AG08396 (cell line): ENCODE measurements at regions not wholly inside any gene's neighbourhood (a gene's known extent, or its start where the extent isn't known, plus 50 kb on each side); places are given as distances from the start of the nearest gene placed in this dataset.
"Not testable (repeated sequence)": the region's sequence is repeated elsewhere in the genome, so short reads cannot be mapped to it uniquely, and the experiment has no call there.

Experiments used
- DNase-seq: peaks from one replicate; pipeline ENCODE4 v3.0.0; 2012; ENCODE audit warnings: low spot score, mixed read lengths

DNA sequence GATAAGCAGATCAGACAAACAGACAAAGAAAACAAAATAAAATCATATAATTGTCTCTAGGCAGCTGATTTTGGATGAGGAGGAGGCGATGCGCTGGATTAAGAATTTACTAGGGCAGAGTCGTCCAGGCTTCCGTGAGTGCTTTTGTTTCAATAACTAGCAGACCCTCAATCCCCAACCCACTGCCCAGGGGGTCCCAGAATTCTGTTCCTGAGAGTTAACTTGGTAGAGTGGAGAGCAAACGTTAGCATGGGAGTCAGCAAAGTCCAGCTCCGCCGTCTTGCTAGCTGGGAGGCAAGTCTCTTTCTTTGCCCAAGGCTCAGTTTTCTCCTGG, 95.5 kb upstream of the TBX5 start:
- DNase-seq, result no peak

DNA sequence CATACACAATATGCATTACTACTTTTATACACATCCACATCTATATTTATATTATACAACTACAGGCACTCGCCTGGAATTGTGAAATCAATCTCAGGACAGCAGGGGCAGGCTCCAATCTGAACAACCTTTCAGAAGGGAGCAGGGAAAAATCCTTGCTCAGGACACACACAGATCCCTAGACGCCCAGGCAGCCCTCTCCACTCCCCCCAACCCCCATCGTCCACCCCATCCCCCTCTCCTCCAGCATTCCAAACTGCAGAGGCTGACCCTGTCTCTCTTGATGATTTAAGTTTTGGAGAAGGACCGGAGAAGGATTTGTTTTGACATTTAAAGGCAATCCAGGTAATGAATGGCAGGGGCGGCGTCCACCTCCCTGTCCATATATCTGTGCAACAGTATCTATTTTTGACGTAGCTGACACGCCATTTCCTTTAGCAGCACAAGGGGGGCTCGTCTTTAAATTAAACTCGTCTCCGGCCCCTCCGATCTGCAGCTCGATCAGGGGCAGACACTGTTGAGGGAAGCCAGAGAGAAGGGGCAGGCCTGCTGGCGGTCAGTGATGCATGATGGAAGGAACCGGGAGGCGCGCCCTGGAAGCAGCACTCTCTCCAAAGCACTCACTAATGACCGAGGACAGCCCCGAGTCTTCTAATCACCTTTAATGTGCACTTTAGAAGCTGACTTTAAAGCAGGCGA, 95.0 kb upstream of the TBX5 start:
- DNase-seq, result no peak

DNA sequence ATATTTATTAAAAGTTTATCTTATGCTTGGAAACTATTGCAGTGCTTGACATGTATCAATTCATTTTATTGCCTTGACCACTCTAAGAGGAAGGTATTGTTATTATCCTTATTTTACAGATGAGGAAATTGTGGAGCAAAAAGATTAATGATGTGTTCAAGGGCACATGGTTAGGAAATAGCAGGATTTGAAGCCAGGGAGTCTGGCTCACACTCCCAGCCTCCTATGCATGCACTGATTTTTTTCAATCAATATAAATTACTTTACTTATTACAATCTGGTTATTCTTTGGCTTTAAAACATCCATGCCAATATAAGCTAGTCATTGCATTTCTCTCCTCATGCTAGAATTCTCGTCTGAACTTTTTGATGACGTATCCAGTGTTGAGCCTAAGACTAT, 94.2 kb upstream of the TBX5 start:
- no peak for DNase-seq

DNA sequence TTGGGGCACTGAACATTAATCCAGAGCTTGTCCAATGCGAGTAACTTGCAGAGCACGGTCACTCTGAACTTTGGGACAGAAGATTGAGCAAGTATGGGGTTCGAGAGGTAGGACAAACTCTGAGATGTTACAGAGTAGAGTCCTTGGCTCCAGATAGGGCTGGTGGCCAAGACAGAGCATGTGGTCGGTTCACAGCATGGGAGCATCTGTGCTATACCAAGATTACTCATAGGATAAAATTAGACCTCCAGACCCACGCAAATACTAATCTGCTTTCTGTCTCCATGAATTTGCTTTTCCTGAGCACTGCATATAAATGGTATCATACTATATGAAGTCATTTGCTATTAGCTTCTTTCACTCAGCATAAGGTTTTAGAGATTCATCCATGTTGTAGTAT, 93.4 kb upstream of the TBX5 start:
- no peak for DNase-seq

DNA sequence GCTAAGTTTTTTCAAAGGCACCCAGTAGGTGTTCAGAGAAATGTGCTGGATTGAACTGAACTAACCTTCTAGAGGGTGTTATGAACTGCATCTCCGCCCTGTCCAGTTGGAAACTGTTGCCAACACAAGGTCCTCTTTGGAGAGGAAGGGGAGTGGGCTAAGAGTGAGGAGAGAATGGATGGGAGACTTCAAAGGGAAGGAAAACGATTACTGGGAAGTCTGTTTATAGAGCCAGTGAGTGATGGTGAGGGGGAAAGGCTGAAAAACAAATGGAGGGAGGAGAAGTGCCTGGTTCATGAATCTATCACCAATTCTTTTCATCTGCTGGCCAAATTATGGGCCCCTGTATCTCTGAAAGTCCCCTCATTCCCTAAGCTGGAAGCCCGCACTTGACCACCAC, 86.0 kb upstream of the TBX5 start:
- DNase-seq, result no peak

DNA sequence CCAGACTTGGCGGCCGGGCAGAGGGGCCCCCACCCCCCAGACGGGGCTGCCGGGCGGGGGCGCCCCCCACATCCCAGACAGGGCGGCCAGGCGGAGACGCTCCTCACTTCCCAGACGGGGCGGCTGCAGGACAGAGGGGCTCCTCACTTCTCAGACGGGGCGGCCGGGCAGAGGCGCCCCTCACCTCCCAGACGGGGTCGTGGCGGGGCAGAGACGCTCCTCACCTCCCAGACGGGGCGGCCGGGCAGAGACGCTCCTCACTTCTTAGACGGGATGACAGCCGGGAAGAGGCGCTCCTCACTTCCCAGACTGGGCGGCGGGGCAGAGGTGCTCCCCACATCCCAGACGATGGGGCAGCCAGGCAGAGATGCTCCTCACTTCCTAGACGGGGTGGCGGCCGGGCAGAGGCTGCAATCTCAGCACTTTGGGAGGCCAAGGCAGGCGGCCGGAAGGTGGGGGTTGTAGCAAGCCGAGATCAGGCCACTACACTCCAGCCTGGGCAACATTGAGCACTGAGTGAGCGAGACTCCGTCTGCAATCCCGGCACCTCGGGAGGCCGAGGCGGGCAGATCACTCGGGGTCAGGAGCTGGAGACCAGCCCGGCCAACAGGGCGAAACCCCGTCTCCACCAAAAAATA, 79.0 kb upstream of the TBX5 start:
- DNase-seq, result not testable (repeated sequence)

DNA sequence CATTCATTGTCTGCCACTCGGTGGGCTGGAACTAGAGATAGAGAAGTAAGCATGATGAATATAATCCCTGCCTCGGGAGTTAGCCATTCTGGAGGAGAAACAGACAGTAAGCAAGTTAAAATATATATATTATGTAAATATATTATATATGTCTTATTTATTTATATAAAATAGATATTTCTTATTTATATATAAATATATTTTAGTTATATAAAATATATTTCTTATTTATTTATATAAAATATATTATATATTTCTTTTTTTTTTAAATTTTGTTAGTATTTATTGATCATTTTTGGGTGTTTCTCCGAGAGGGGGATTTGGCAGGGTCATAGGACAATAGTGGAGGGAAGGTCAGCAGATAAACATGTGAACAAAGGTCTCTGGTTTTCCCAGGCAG, 78.1 kb upstream of the TBX5 start:
- no peak for DNase-seq

DNA sequence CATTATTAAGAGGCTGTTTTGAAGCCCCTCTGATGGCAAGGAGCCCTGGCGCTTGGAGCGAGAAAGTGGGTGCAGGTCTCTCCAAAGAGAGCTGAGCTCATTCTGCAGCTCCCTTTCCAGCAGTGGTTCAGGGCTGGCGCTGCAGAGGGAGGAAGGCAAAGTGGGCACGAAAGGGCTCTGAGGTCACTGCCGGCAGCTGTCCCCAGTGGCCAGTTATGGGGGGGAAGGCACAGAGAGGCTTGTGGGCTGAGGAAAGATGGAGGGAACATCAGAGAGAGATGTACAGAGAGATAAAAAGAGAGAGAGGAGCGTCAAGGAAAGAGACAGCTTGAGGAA, 75.2 kb upstream of the TBX5 start:
- no peak for DNase-seq

DNA sequence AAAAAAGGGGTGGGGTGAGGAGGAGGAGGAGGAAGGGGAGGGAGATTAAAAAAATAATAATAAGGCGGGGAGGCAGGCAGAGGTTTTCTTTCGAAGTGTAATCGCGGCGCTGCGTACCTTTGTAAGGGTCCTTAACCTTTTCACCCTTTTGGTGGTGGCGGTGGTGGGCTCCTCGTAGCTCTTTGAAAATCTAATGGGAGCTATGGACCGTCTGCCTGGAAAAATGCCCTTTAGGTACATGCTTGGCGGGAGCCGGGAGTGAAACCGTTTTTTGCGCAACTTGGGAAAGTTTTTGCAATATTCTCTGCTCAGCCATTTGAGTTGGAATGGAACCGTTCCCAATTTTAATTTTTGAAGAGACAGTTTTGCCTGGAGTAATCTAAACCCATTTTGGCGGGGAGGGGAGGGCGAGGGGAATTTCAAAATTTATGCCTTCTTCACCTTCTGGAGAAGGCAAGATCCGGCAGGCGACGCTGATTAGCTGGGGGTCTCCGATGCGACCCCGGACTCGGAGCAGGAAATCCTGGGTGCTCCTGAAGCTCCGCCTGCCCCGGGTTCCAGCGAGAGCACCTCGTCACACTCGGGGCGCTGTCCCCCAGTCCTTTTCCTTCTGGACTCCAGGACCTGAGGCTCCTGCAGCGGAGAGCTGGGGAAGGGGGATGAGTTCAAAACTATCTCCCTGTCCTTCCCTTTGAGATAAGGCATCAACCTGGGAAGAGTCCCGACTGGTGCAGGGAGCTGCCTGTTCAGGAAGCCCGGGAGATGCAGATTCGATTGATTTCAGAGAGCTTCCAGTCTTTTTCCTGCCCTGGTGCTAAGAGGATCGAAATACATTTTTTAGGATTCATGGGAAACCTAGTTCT, 74.6 kb upstream of the TBX5 start:
- DNase-seq, result no peak

DNA sequence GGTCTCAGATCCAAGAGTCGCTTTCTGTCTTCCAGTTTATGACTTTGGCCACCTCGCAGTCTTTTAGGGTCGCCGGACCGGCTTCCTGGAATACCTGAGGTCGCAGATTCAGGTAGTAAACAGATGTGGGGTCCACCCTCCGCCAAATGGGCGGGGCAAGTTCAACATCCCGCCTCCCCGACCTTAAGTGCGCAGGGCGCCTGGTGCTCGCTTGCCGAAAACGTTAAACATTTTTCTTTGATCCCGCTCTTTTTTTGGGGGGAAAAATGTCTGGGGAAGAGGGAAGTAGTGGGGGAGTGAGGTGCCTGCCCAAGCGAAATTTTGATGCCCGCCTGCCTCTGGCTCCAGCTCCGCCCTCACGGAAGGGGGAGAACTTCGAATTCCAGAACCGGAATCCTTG, 73.9 kb upstream of the TBX5 start:
- no peak for DNase-seq

DNA sequence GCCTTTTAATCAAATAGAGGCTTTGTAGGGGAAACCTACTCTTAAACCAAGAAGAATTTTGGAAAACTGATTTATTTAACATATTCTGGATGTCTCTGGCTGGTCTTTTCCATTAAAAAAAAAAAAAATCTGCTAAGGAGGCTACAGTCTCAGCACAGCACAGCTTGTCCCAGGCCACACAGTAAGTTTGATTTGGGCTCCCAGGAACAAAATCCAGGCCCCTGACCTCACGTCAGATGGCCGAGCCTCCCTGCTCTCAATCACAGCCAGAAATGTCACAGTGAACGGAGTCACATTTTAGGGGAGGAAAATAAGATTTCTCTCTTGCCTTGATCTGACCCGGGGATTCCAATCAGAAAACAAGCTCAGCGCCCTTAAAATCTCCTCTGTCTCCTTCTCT, 72.9 kb upstream of the TBX5 start:
- DNase-seq, result no peak

DNA sequence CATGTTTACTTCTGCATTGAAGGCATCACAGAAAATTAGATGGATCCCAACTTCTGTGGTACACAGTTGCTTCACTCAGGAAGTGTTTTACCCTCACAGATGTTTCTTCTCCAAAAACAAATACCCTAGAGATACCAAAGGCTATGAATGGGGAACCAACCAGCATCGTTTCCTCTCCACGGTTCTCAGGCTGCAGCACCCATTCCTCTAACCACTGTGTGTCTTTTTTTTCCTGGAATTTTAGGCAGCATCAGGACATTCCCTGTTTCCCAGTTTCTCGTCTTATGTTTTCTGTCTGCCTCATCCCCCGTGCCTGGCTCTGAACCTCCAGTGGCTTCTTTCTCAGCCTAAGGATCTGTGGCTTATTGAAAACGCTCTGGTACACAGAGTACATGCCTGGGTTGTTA, 72.0 kb upstream of the TBX5 start:
- no peak for DNase-seq

DNA sequence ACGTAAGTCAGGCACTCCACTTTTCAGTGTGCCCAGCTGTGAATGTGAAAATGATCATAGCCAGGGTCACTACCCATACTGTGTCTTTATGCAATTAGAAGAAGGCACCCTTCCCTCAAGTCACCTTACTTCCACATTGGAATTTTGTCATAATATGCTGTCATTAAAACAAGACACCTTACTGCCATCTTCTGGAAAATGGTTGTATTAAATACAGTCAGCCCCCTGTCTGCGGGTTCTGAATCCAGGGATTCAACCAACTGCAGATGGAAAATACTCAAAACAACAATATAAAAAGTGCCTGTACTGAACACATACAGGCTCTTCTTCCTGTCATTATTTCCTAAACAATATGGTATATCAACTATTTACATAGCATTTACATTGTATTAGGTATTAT, 70.2 kb upstream of the TBX5 start:
- DNase-seq, result no peak

DNA sequence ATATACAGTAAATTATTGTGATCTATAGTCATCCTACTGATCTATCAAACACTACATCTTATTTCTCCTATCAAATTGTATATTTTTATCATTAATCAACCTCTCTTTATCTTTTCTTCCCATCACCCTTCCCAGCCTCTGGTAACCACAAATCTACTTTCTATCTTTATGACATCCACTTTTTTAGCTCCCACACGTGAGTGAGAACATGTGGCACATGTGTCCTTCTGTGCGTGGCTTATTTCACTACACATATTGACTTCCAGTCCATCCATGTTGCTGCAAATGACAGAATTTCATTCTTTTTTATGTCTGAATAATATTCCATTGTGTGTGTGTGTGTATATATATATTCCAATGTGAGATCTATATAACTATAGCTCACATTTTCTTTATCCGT, 67.8 kb upstream of the TBX5 start:
- no peak for DNase-seq

DNA sequence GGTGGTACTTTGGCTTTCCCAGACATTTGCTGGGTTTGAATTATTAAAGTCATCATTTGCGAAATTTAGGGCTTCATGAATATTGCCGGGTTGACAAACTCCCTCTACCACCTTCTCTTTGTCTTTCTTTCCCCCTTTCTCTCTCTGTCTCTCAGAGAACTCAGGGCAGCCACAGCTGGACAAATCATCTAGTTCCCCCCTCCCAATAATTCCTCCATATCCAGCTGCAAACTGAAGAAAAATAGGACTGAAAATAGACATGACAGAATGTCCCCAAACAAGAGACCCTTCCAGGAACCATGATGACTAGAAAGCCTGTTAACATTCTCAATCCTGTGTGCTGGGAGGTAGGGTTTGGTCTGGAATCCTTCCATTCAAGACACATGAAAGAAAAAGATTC, 67.1 kb upstream of the TBX5 start:
- DNase-seq, result no peak

DNA sequence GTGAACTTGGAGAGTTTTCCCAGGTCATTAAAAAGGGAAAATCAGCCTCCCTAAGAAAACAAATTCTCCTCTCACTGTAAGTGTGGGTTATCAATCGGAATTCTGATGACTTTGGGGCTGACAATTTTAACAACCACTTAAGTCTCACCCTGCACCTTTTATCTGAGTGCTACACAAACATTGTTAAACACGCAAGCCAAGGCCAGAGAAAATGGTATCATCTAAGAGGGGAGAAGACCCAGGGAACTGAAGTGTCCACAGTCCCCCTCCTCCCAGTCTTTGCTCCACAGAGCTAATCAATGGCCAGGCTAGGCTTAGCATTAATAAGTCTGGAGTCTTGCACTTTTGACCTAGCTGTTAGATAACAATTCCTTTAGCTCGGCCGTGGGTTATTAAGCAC, 51.7 kb upstream of the TBX5 start:
- no peak for DNase-seq
